CD8-positive, alpha-beta memory T cell (primary cell): ENCODE measurements at regions not wholly inside any gene's neighbourhood (a gene's known extent, or its start where the extent isn't known, plus 50 kb on each side); places are given as distances from the start of the nearest gene placed in this dataset.
"Not testable (repeated sequence)": the region's sequence is repeated elsewhere in the genome, so short reads cannot be mapped to it uniquely, and the experiment has no call there.

Experiments
- CTCF ChIA-PET: fragments of 350-600 bp; sonication (Branson Sonifier 250); formaldehyde crosslinking; loops from one replicate; lab custom pipeline; 2021; ENCODE audit warnings: antibody characterized with exemption; lab: Charles Lee
- POLR2A ChIA-PET: fragments of 350-600 bp; sonication (Branson Sonifier 250); formaldehyde crosslinking; loops from one replicate; lab custom pipeline; 2021; ENCODE audit warnings: antibody characterized with exemption; lab: Charles Lee
- DNase-seq, 5 donors: peaks; one replicate each; pipeline versions ENCODE4 v3.0.0 to v3.0.0-alpha.2; 2020 to 2022; ENCODE audit warnings: mixed read lengths in 1 of 5
- H3K27ac ChIP-seq: one replicate; pipeline ENCODE4 v1.7.0; 2013; ENCODE audit warnings: low read depth, mild to moderate bottlenecking, low read length, moderate library complexity
- H3K27me3 ChIP-seq: 2 replicates; pipeline ENCODE4 v1.7.0; 2013; ENCODE audit warnings: low read length, mild to moderate bottlenecking; ENCODE audit not compliant: insufficient read depth, poor library complexity, severe bottlenecking
- H3K36me3 ChIP-seq: 2 replicates; pipeline ENCODE4 v1.7.0; 2013; ENCODE audit warnings: mild to moderate bottlenecking, low read length, moderate library complexity; ENCODE audit not compliant: insufficient read depth
- H3K4me1 ChIP-seq: 2 replicates; pipeline ENCODE4 v1.7.0; 2013; ENCODE audit warnings: mild to moderate bottlenecking, low read length, moderate library complexity; ENCODE audit not compliant: insufficient read depth
- H3K4me3 ChIP-seq: 2 replicates; pipeline ENCODE4 v1.7.0; 2013; ENCODE audit warnings: mild to moderate bottlenecking, low read length
- H3K9me3 ChIP-seq: 2 replicates; pipeline ENCODE4 v1.7.0; 2013; ENCODE audit warnings: mild to moderate bottlenecking, low read length
- H3K27ac Mint-ChIP-seq, 8 donors: one replicate each; pipeline ENCODE4 v1.8.0; 2020 to 2021; ENCODE audit warnings: mixed read lengths in 8 of 8, mild to moderate bottlenecking in 6 of 8, inconsistent platforms in 3 of 8, moderate library complexity in 3 of 8
- H3K27me3 Mint-ChIP-seq, 2 donors: one replicate each; pipeline ENCODE4 v1.8.0; 2020 to 2021; ENCODE audit warnings: mixed read lengths in 2 of 2, mild to moderate bottlenecking in 1 of 2, moderate library complexity in 1 of 2
- H3K36me3 Mint-ChIP-seq, 3 donors: one replicate each; pipeline ENCODE4 v1.8.0; 2020 to 2021; ENCODE audit warnings: mixed read lengths in 3 of 3, inconsistent platforms in 1 of 3, mild to moderate bottlenecking in 1 of 3
- H3K4me1 Mint-ChIP-seq, 3 donors: one replicate each; pipeline ENCODE4 v1.8.0; 2020 to 2021; ENCODE audit warnings: mixed read lengths in 3 of 3, inconsistent platforms in 1 of 3, mild to moderate bottlenecking in 1 of 3
- H3K4me3 Mint-ChIP-seq, 7 donors: one replicate each; pipeline ENCODE4 v1.8.0; 2020 to 2021; ENCODE audit warnings: mixed read lengths in 7 of 7, mild to moderate bottlenecking in 6 of 7, moderate library complexity in 4 of 7, inconsistent platforms in 2 of 7
- H3K9me3 Mint-ChIP-seq, 5 donors: one replicate each; pipeline ENCODE4 v1.8.0; 2020 to 2022; ENCODE audit warnings: mixed read lengths in 5 of 5, mild to moderate bottlenecking in 3 of 5, moderate library complexity in 2 of 5, inconsistent platforms in 1 of 5

DNA sequence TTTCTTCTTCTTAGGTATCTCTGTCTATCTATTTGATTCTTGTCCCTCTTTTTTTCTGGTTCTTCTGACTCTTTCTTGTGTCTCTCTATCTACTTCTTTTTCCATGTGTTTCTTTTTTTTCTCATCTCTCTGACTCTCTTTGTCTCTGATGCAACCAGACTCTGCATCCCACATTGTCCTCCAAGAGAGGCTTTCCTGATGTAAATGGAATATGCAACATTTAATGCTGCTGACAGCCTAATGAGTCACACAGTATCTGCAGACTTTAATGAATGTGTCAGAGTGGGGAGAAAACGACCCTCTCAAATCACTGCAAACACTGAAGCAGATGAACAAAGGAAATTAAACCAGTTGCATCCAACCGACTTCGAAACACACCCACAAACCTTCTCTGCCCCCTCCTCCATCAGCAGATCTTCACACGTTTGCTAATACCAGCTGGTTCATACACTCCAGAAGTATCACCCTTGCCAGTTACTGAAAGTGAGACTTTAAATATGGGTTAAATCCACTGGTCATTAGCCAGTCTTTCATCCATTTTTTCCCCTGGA, 351.5 kb downstream of the TXNL1 start:
- ChIA-PET POLR2A (no interaction called here), CTCF (no interaction called here)

DNA sequence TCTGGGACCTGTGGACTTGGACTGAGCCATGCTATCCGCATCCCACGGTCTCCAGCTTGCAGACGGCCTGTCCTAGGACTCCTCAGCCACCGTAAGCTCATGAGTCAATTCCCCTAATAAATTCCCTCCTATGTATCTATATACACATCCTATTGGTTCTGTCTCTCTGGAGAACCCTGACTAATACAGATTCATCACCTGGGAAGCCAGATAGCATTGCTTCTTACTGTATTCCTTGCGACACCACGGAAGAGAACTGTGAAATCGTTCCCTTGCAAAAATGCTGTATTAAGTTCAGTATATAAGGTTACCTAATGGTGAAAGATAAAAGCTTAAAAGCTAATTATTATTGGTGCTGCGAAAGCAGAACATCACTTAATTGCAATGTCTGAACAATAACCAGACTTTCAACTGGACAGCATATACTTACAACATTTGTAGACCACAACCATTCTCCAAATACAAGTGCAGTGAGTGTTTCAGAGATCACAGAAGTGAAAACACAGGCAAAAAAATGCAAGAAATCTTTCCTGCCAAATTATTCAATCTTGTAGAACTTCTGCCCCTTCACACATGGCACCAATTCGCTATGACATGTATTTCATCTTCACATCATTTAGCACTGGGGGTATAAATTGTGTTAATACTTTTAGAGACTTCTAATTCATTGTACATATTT, 352.9 kb downstream of the TXNL1 start:
- H3K9me3 Mint-ChIP-seq: peaks cover 0 to 10% (median 0%) of the 10 kb centered on the region in 5 donors
- no peaks in the 10 kb centered on the region for H3K9me3 ChIP-seq
- no peak overlapping the region for H3K4me3 Mint-ChIP-seq
- H3K36me3 Mint-ChIP-seq: no peaks in the 10 kb centered on the region
- H3K36me3 ChIP-seq: no peaks in the 10 kb centered on the region
- peaks cover 0 to 4% of the 10 kb centered on the region in 2 donors for H3K27me3 Mint-ChIP-seq
- no peaks in the 10 kb centered on the region for H3K4me1 Mint-ChIP-seq
- H3K4me3 ChIP-seq: no peak overlapping the region
- no peaks in the 10 kb centered on the region for H3K27me3 ChIP-seq
- H3K27ac Mint-ChIP-seq: no peak overlapping the region
- ChIA-PET POLR2A (no interaction called here), CTCF (no interaction called here)
- DNase-seq: no peak
- H3K27ac ChIP-seq: no peak overlapping the region
- no peaks in the 10 kb centered on the region for H3K4me1 ChIP-seq

More for the DNA sequence above, 351.5 kb downstream of the TXNL1 start:
- H3K4me1 ChIP-seq: no peaks in the 10 kb centered on the region
- H3K27me3 Mint-ChIP-seq: peaks cover 0 to 4% of the 10 kb centered on the region in 2 donors
- no peak for DNase-seq
- H3K36me3 Mint-ChIP-seq: no peaks in the 10 kb centered on the region
- H3K9me3 Mint-ChIP-seq: peaks cover 0 to 7% (median 0%) of the 10 kb centered on the region in 5 donors
- H3K36me3 ChIP-seq: no peaks in the 10 kb centered on the region
- H3K4me1 Mint-ChIP-seq: no peaks in the 10 kb centered on the region
- no peaks in the 10 kb centered on the region for H3K9me3 ChIP-seq
- no peak overlapping the region for H3K27ac ChIP-seq
- H3K4me3 ChIP-seq: no peak overlapping the region
- no peak overlapping the region for H3K4me3 Mint-ChIP-seq
- no peaks in the 10 kb centered on the region for H3K27me3 ChIP-seq
- H3K27ac Mint-ChIP-seq: no peak overlapping the region

GRCh38 chr18:56284319-56284718, 354.1 kb downstream of the TXNL1 start:
- no peak overlapping the region for H3K27ac Mint-ChIP-seq
- no peak overlapping the region for H3K4me3 Mint-ChIP-seq
- no peak for DNase-seq
- no peaks in the 10 kb centered on the region for H3K36me3 Mint-ChIP-seq
- Histone ChIP-seq H3K36me3 (no peaks in the 10 kb centered on the region), H3K27me3 (no peaks in the 10 kb centered on the region), H3K4me1 (no peaks in the 10 kb centered on the region), H3K27ac (no peak overlapping the region), H3K9me3 (no peaks in the 10 kb centered on the region), H3K4me3 (no peak overlapping the region)
- ChIA-PET POLR2A (no interaction called here), CTCF (no interaction called here)
- H3K4me1 Mint-ChIP-seq: no peaks in the 10 kb centered on the region
- peaks cover 0 to 4% of the 10 kb centered on the region in 2 donors for H3K27me3 Mint-ChIP-seq
- H3K9me3 Mint-ChIP-seq: peaks cover 0 to 7% (median 0%) of the 10 kb centered on the region in 5 donors

DNA sequence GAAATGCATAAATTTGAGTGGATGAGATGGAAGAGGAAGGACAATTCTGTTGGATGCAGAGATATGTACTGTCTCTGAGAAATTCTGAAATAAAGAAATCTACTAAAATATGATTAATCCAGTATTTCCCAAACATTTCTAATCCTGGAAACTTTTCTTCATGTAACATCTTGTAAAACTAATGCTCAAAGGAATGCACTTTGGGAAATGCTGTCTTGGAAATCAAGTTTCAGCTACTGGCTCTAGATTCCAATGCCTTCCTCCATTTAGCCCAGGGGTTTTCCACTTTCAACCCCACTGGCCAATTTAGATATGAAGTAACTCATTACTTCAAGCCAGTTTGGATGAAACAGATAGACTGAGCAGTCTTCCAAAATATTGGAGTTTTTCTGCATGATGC, 355.1 kb downstream of the TXNL1 start:
- CTCF ChIA-PET: no interaction called here
- Mint-ChIP-seq H3K27me3 (peaks cover 0 to 3% of the 10 kb centered on the region in 2 donors), H3K36me3 (no peaks in the 10 kb centered on the region), H3K4me1 (no peaks in the 10 kb centered on the region), H3K9me3 (peaks cover 0 to 7% (median 0%) of the 10 kb centered on the region in 5 donors), H3K4me3 (no peak overlapping the region), H3K27ac (no peak overlapping the region)
- H3K27me3 ChIP-seq: no peaks in the 10 kb centered on the region
- H3K27ac ChIP-seq: no peak overlapping the region
- POLR2A ChIA-PET: no interaction called here
- no peaks in the 10 kb centered on the region for H3K4me1 ChIP-seq
- H3K4me3 ChIP-seq: no peak overlapping the region
- no peaks in the 10 kb centered on the region for H3K9me3 ChIP-seq
- no peaks in the 10 kb centered on the region for H3K36me3 ChIP-seq
- no peak for DNase-seq

- H3K27ac Mint-ChIP-seq: no peak overlapping the region
- Histone ChIP-seq H3K4me3 (no peak overlapping the region), H3K9me3 (no peaks in the 10 kb centered on the region), H3K36me3 (no peaks in the 10 kb centered on the region), H3K4me1 (no peaks in the 10 kb centered on the region), H3K27me3 (no peaks in the 10 kb centered on the region), H3K27ac (no peak overlapping the region)
- no peak overlapping the region for H3K4me3 Mint-ChIP-seq
- no peak for DNase-seq
- H3K9me3 Mint-ChIP-seq: peaks cover 0 to 7% (median 0%) of the 10 kb centered on the region in 5 donors
- peaks cover 0 to 3% of the 10 kb centered on the region in 2 donors for H3K27me3 Mint-ChIP-seq
- POLR2A ChIA-PET: no interaction called here
- H3K4me1 Mint-ChIP-seq: no peaks in the 10 kb centered on the region
- H3K36me3 Mint-ChIP-seq: no peaks in the 10 kb centered on the region
- CTCF ChIA-PET: no interaction called here
Observed at GRCh38 chr18:56282234-56283104, 355.9 kb downstream of the TXNL1 start.

DNA sequence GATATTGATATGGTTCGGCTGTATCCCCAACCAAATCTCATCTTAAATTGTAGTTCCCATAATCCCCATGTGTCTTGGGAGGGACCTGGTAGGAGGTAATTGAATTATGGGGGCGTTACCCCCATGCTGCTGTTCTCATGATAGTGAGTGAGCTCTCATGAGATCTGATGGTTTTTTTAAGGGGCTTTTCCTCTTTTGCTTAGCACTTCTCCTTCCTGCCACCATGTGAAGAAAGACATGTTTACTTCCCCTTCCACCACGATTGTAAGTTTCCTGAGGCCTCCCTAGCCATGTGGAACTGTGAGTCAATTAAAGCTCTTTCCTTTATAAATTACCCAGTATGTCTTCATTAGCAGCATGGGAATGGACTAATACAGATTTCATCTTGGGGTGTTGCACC, 358.6 kb downstream of the TXNL1 start:
- CTCF ChIA-PET, H3K9me3 Mint-ChIP-seq, H3K4me3 ChIP-seq, H3K36me3 ChIP-seq, H3K27ac ChIP-seq, H3K4me1 ChIP-seq, H3K27ac Mint-ChIP-seq, H3K4me3 Mint-ChIP-seq, DNase-seq, H3K27me3 Mint-ChIP-seq, H3K4me1 Mint-ChIP-seq, H3K36me3 Mint-ChIP-seq, POLR2A ChIA-PET, H3K9me3 ChIP-seq, H3K27me3 ChIP-seq: not testable (repeated sequence)

GRCh38 chr18:56278421-56279003, 359.9 kb downstream of the TXNL1 start:
- Mint-ChIP-seq H3K27ac (no peak overlapping the region), H3K36me3 (no peaks in the 10 kb centered on the region), H3K4me1 (no peaks in the 10 kb centered on the region), H3K9me3 (peaks cover 0 to 5% (median 0%) of the 10 kb centered on the region in 5 donors), H3K27me3 (no peaks in the 10 kb centered on the region), H3K4me3 (no peak overlapping the region)
- H3K4me1 ChIP-seq: no peaks in the 10 kb centered on the region
- CTCF ChIA-PET: no interaction called here
- no peak overlapping the region for H3K4me3 ChIP-seq
- POLR2A ChIA-PET: no interaction called here
- DNase-seq: no peak
- H3K27me3 ChIP-seq: no peaks in the 10 kb centered on the region
- H3K27ac ChIP-seq: no peak overlapping the region
- no peaks in the 10 kb centered on the region for H3K36me3 ChIP-seq
- H3K9me3 ChIP-seq: no peaks in the 10 kb centered on the region

GRCh38 chr18:56276466-56276865, 361.9 kb downstream of the TXNL1 start:
- no peaks in the 10 kb centered on the region for H3K36me3 ChIP-seq
- ChIA-PET CTCF (no interaction called here), POLR2A (no interaction called here)
- H3K27ac Mint-ChIP-seq: no peak overlapping the region
- no peaks in the 10 kb centered on the region for H3K27me3 Mint-ChIP-seq
- no peaks in the 10 kb centered on the region for H3K4me1 ChIP-seq
- no peaks in the 10 kb centered on the region for H3K4me1 Mint-ChIP-seq
- no peak overlapping the region for H3K4me3 Mint-ChIP-seq
- no peaks in the 10 kb centered on the region for H3K9me3 ChIP-seq
- no peaks in the 10 kb centered on the region for H3K36me3 Mint-ChIP-seq
- no peaks in the 10 kb centered on the region for H3K27me3 ChIP-seq
- H3K9me3 Mint-ChIP-seq: no peaks in the 10 kb centered on the region
- no peak overlapping the region for H3K4me3 ChIP-seq
- no peak for DNase-seq
- no peak overlapping the region for H3K27ac ChIP-seq
